NCI-H526 (cell line): ENCODE measurements at regions not wholly inside any gene's neighbourhood (a gene's known extent, or its start where the extent isn't known, plus 50 kb on each side); places are given as distances from the start of the nearest gene placed in this dataset.

Source experiments
- DNase-seq, 2 experiments: peaks; one replicate each; lab custom pipeline; 2025; lab: John Stamatoyannopoulos, UW

DNA sequence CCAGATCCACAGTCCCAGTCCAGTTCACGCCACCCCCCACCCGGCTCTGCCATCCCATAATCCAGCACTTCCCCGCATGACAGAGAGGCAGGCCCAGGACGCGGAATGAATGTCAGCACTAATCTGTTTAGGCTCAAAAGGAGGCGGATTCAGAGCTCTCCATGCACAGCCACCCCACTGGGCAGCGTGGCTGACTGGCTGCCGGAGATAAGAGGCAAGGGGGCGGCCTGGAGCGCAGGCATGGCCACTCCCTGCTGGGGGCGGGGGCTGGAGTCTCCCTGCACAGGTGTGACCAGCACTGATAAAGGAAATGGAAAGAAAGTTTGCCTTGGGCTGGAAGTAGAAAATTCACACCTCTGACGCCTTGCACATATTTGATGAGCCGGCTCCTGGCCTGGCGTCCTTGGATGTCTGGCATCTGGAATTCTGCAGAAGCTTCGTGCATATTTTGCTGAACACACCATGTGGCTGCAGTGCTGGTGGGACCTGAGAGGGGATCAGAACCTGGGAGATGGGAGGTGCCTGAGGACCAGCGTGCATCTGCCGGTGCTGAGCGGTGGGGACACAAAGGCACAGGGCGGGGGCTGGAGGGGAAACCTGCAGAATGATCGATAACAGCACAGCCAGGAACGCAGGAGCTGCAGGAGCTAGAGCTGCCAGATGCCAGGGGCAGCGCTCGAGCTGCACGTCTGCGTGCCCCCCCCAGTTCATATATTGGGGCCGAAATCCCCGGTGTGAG is 344.4 kb downstream of the CTTN start:
- DNase-seq: peak in 1 of 2 experiments; percentile 47

DNA sequence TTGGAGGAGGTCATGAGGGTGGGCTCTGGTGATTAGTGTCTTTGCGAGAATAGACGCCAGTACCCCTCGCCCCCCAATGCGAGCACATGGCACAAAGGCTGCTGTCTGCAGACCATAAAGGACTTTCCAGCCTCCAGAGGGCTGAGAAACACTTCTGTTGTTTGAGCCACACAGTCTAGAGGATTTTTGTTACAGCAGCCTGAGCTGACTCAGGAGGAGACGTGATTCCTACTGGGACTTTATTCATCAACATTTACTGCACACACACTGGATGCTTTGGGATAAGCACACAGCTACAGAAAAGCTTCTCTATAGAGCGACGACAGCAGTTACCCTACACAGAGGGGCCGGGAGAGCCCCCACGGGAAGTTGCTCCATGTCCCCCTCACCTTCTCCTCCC is 345.0 kb downstream of the CTTN start:
- DNase-seq: no peak

DNA sequence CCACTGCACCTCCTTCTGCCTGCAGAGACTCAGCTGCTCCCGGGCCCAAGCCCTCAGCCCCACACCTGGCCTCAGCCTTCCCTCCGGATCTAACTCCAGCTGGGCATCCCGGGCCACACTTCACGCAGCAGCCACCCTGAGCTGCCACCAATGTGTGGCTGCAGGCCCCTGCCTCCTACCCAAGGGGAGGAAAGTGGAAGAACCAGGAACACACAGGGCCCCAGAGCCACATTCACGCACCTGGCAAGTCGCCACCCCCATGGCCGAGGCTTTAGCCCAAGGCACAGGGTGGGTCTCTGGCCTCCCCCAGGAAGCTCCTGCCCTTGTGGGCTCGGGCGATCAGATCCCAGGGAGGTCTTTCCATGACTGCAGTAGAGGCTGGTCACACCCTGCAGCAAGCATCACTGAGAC is 345.6 kb downstream of the CTTN start:
- DNase-seq: no peak

DNA sequence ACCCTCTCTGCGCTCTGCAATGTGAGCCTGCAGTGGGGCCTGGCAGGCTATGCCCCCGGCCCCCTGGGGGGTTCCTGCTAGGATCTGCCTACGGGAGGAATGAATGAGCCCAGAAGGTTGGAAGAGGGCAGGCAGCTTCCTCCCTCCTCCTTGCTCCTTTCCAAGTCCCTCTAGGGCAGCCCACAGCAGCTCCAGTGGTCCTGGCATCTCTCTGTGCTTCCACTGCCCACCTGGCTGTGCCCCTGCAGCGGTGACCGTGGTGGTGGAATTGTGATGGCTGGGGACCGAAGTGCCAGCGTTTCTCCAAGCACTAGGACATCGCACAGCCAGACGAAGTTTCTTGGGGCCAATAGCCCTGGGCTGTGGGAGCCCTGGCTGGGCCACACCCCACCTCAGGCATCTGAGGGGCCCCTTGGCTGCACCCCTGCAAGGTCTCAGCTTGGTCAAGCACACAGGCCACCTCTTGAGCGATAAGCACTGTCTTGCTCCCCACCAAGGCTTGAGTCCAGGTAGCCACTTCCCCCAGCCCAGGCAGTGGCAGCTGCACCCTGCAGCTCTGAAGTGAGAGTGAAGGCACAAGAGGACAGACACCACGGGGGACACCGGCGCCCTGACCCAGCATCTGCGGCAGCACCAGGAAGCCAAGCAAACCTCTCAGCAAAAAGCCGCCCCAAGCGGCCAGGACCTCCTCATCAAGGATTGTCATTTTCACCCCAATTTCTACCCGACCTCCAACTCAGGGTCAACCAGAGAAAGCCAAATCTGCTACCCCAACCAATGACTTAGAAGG is 346.3 kb downstream of the CTTN start:
- no peak for DNase-seq

DNA sequence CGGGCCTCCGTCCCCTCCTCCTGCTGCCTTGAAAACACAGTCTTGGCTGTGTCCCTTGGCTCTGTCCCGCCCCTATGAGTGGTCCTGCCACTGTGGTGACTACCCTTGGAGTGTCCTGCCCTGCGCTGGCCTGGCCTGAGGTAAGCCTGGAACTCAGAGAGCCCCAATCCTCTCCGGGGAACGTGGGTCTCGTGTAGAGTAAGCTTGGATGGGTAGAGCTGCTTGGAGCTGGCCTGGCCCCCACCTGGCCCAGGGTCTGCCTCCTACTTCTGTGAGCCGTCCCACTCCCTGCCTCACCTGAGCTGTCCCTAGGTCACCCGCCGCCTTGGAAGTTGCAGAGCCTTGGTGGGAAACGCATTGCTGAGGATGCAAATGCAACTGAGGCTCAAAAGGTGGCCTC is 347.1 kb downstream of the CTTN start:
- no peak for DNase-seq

DNA sequence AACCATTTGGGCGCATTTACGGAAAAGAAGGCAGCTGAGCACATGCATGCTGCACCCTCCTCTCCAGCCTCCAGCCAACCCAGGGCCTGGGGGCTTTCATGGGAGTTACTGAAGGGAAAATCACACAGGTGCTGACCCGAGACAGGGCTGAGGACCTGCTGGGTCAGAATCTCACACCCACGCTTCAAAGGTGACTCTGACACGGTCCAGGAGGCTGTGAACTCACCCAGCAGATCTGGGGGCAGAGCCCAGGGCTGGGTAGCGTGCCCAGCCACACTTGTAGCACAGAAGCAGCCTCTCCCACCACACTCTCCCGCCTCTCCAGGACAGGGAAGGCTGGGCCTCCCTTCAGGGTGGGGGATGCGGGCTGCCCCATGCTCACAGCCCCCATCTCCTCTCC is 347.6 kb downstream of the CTTN start:
- DNase-seq: no peak

DNA sequence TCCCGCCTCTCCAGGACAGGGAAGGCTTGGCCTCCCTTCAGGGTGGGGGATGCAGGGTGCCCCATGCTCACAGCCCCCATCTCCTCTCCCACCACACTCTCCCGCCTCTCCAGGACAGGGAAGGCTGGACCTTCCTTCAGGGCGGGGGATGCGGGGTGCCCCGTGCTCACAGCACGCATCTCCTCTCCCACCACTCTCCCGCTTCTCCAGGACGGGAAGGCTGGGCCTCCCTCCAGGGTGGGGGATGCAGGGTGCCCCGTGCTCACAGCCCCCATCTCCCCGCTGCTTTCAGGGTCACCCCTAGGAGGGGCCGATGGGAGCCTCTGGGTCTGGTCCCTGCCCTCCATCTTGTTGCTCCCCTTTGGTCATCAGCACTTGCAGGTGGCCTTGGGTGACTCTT is 348.0 kb downstream of the CTTN start:
- no peak for DNase-seq

DNA sequence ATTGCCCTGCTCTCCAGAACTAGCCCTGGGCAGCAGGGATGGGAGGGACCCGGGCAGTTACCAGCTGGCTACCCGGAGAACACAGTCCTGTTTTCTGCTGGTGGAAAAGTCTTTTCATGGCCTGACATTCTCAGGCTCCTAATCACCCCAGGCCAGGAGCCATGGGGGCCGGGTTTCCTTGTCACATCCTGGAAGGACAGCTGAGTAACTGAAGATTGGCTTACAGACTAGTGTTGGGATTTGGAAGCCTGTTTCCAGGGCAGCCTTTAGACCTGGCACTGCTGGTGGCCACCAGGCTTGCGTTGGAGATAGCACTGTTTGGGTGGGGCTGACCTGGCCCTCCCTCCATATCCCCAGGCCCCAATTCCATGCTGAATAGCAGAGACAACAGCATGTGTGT is 349.0 kb downstream of the CTTN start:
- no peak for DNase-seq

DNA sequence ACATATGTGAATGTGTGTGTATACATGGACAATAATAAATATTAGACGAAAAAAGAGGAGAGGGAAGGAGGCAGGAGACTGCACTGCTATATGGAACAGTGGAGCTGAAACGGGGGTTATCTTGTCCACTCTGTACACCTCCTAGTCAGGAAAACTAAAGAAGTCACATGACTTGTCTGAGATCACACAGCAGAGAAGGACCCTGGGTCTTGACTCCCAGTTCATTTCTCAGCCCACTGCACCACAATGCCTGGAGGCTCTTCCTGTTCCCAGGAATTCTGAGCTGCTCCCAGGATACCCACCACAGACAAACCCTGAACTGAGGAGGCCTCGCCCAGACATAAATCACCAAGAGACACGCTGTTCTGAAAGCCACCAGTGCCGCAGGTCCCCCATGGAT is 349.6 kb downstream of the CTTN start:
- no peak for DNase-seq

DNA sequence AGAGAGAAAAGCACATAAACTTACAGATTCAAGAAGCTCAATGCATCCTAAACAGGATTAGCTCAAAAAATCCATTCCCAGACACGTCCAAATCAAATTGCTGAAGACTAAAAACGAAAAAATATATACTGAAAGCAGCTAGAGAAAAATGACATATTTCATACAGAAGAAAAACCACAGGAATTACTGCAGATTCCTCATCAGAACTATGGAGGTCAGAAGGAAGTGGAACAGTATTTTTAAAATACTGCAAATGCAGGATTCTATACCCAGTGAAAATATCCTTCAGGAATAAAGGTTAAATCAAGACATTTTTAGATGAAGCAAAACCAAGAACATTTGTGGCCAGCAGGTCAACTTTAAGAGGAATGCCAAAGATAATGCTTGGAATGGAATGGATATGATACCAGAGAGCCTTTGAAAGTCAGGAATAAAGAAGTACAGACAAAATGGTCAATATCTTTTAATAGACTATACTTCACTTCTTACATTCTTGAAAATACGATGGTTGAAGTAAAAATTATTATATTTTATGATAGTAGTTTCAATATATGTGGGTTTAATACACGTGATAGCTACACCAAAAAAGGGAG is 352.9 kb downstream of the CTTN start:
- DNase-seq: no peak

DNA sequence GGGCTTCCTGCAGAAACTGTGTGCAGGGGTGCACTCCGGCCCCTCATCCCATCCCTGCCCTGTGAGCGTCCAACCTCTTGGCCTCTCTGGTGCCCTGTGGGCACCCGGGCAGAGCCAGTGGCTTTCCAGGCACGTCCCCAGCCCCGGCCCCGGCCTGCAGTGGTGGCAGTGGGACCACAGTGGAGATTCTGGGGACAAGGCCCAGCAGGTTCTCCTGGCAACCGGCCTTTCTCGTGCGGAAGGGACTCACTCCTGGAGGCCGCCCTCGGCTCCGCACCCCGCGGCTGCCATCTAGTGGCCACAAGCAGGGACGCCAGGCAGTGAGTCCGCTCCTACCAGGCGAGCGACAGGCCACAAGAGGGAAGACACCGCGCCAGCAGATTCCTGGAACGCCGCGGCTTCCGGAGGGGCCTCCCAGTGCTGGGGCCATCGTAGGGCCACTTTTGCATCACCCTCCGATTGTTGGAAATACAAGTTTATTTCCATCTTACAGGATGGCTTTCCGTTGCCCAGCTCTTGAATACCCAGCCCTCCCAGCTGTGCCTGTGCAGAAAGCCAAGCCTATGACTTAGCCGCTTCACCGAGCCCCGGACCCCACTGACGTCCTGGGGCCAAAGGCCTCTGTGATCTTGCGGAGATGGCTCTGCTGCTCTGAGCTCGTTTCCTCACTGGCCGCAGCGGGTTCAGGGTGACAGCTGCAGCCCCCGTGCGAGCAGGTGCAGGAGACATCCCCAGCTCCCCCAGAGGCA is 357.3 kb downstream of the CTTN start:
- peak; percentile 40 to 89 for DNase-seq

DNA sequence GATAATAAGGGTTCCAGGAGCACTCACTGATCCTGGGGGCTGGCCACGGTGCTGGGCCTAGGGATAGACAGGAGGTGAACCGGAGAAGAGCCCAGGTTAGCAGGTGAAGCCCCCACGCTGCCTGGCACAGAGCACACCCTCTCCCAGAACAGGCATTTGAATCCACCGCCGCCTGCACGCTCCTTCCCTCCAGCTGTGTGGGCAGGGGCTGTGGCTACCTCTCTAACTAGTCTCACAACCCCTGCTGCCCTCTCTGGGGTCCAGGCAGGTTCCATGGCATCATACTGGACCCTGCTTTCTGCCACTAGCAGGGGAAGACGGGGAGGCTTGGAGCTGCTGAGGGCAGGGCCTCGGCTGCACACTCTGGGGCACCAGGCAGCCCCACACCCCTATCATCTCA is 358.0 kb downstream of the CTTN start:
- no peak for DNase-seq

DNA sequence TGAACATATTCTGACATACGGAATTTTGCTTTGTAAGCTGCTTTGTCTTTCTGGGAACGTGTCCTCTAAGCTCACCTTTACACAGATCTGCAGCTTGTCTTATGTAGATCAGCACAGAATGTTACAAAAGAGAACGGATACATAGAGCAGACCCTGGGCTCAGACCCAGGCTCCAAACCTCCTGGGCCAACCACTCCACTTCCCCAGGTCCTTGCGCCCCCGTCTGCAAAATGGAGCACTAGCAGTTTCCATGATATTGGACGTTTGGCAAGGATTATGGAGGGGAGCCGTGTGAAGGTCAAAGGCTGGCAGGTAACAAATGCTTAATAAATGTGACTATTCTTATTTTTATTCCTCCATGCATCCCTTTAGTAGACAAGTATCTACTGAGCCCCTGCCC is 358.4 kb downstream of the CTTN start:
- DNase-seq: no peak

DNA sequence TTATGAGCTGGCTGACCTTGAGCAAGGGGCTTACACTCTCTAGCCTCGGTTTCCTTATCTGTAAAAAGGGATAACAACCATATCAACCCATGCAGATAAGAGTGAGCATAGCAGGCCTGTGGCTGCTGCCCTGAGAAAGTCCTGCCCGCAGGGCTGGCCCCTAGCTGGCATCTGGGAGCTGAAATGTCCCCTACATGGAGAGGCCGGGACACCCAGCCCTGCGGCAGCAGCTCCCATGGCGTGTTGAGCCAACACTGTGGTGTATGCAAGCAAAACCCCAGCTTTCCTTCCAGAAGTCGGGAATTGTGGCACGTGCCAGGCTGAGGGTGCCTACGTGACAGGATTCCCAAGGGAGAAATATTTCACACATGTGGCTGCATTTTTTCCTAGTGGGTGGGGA is 358.9 kb downstream of the CTTN start:
- DNase-seq: no peak

DNA sequence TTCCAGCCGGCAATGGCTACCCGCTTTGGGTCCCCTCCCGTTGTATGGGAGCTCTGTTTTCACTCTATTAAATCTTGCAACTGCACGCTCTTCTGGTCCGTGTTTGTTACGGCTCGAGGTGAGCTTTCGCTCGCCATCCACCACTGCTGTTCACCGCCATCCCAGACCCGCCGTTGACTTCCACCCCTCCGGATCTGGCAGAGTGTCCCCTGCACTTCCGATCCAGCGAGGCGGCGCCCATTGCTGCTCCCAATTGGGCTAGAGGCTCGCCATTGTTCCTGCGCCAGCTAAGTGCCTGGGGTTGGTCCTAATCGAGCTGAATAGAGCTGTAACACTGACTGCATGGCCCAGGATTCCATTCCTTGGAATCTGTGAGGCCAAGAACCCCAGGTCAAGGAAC is 359.9 kb downstream of the CTTN start:
- no peak for DNase-seq

DNA sequence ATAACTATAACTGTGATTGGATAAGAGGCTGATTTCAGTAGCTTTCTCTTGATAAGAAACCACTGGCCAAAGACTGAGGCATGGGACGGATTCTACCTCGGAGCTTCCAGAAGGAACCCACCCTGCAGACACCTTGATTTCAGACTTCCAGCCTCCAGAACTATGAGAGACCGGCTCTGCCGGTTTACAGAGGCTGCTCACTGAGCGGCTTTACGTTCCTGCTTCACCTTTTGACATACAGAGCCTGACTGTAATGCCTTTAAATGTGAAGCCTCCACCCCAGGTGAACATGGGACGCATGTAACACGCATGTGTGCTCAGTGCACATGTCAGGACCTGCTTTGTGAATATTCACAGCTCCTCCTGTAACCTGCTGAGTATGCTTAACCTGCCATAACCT is 361.5 kb downstream of the CTTN start:
- DNase-seq: no peak

DNA sequence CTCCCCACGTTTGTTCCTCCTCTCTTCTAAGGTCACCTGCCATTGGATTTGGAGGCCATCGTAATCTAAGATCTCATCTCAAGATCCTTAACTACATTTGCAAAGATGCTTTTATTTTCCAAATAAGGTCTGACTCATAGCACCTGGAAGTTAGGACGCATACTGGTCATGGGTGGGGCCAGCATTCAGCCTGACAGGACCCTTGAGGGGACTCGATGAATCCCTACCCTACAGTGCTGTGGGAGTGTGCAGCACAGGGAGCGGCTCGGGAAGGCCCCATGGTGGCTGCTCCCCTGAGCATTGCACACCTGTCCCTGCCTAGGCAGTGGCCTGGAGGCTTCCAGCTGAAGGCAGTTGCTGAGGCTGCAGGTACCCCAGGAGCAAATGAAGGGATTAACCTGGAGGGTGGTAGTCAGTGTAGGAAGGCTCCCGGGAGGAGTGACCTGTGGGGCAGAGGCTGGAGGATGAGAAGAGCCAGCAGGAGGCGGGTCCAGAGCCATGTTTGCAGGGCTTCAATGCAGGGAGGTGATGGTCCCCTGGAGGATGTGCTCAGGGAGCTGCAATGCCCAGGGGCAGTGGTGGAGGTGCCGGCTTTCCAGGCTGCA is 362.2 kb downstream of the CTTN start:
- DNase-seq: no peak

DNA sequence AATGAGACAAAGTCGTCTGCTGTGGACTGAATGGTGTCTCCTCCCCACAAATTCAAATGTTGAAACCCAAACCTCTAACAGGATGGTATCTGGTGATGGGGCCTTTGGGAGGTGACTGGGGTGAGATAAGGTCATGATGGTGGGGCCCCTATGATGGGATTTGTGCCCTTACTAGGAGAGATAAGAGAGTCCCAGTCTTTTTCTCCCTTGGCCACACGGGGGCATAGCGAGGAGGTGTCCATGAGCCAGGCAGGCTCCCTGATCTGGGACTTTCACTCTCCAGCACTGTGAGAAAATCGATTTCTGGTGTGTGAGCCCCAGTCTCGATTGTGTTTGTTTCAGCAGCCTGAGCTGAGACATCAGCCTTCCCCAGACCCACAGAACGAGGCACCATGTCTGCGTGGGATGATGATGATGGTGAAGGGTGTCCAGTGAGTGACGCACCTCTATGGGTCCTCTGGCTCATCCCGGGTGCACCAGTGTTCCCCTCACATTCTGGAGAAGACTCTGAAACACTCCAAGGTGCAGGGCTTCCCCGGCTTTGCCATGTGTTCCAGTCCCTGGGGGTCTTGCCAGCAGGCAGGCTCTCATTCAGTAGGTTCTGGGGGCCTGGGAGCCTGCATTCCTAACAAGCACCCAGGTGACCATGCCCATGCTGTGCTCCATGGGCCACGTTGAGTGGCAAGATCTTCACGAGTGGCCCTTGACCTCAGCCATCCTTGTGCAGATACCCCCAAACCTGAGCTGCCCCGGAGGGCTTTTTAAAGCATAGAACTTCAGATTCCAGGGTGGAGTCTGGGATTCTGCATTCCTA is 363.0 kb downstream of the CTTN start:
- peak in 1 of 2 experiments; percentile 23 for DNase-seq

DNA sequence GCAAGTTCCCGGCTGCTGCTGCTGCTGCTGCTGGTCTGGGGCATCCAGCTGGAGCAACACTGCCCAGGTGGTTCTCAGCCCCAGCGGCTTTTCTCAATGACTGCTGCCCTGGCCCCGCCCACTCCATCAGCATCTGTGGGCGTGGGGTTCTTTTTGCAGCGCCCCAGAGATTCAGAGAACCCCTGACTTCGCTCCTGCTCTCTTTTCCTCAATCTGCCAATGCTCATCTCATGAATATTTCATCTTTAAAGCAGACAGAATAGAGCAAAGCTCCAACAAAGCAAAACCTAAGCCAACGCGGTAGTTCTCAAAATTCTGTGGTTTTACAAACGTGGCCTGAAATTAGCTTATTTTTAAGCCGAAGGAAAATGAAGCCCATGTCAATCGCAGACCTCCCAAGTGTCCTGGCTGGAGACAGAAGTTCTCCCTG is 363.6 kb downstream of the CTTN start:
- no peak for DNase-seq

DNA sequence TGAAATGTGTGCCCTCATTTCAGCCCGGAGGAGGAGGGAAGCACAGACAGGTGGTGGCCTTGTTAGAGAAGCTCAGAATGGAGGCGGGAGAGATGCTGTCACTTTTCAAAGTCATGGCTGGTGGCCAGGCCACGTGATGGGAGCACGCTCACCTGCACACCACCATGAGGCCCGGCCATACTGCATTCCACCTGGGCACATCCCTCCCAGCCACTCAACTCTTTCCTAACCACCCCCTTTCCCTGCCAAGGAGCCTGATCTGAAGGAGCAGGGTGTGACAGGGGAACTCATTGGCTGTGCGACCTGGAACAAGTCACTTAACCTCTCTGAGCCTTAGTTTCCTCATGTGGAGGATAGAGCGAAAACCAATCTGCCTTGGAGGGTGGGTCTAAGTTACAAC is 364.5 kb downstream of the CTTN start:
- DNase-seq: no peak

DNA sequence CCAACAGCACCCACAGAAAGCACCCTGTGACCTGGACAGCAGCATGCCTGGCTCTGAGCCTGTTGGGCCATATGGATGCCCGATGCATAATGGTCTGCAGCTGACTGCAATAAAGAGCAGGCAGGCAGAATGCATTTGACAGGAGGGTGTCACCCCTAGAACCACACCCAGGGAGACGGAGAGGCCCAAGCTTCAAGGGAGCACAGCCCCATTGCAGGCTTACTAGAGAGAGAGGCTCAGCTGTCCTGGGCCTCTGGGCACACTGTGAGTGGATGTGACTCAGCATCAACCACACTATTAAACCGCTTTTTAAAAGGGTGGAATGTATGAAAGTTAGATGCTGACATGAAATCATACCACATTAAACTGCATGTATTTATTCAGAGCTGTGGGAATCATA is 365.3 kb downstream of the CTTN start:
- DNase-seq: no peak
